Loucy (cell line): ENCODE measurements at regions not wholly inside any gene's neighbourhood (a gene's known extent, or its start where the extent isn't known, plus 50 kb on each side); places are given as distances from the start of the nearest gene placed in this dataset.

ENCODE experiments used
- H2AFZ ChIP-seq: fragments of 200-600 bp; sonication (generic); 2 replicates; pipeline ENCODE4 v1.6.0; 2016; ENCODE audit warnings: antibody characterized with exemption, mild to moderate bottlenecking, low read length, moderate library complexity
- H3F3A ChIP-seq: fragments of 200-600 bp; 2 replicates; pipeline ENCODE4 v1.6.0; 2016; ENCODE audit warnings: antibody characterized with exemption, low read depth, mild to moderate bottlenecking
- H3K27me3 ChIP-seq: fragments of 200-600 bp; sonication (generic); 2 replicates; pipeline ENCODE4 v1.6.1; 2014; ENCODE audit warnings: low read length, mild to moderate bottlenecking; ENCODE audit not compliant: insufficient read depth, poor library complexity, severe bottlenecking
- H3K36me3 ChIP-seq: fragments of 200-600 bp; sonication (generic); 2 replicates; pipeline ENCODE4 v1.6.1; 2016; ENCODE audit warnings: low read length; ENCODE audit not compliant: insufficient read depth
- H3K4me1 ChIP-seq: fragments of 200-600 bp; sonication (generic); 2 replicates; pipeline ENCODE4 v1.5.1; 2014; ENCODE audit warnings: low read length, mild to moderate bottlenecking; ENCODE audit not compliant: insufficient read depth, poor library complexity, severe bottlenecking
- H3K4me2 ChIP-seq: fragments of 200-600 bp; sonication (generic); 2 replicates; pipeline ENCODE4 v1.6.0; 2014; ENCODE audit warnings: antibody characterized with exemption, low read length, low read depth, mild to moderate bottlenecking; ENCODE audit not compliant: poor library complexity, severe bottlenecking
- H3K4me3 ChIP-seq: fragments of 200-600 bp; sonication (generic); 2 replicates; pipeline ENCODE4 v1.5.1; 2014; ENCODE audit warnings: low read length, mild to moderate bottlenecking, mixed read lengths; ENCODE audit not compliant: poor library complexity, severe bottlenecking
- H3K79me2 ChIP-seq: fragments of 200-600 bp; sonication (generic); 2 replicates; pipeline ENCODE4 v1.6.1; 2014; ENCODE audit warnings: low read length; ENCODE audit not compliant: insufficient read depth
- H3K9ac ChIP-seq: fragments of 200-600 bp; sonication (generic); 2 replicates; pipeline ENCODE4 v1.6.0; 2014; ENCODE audit warnings: mild to moderate bottlenecking, low read depth, low read length, moderate library complexity; ENCODE audit not compliant: poor library complexity, severe bottlenecking
- H3K9me2 ChIP-seq: fragments of 200-600 bp; sonication (generic); replicated peaks from 2 replicates; pipeline ENCODE4 v1.6.1; 2016; ENCODE audit warnings: low read depth, low read length, mixed read lengths
- H3K9me3 ChIP-seq: fragments of 200-600 bp; sonication (generic); 2 replicates; pipeline ENCODE4 v1.6.1; 2014; ENCODE audit warnings: mild to moderate bottlenecking, antibody characterized with exemption, low read length, low read depth; ENCODE audit not compliant: insufficient read depth
- H4K20me1 ChIP-seq: fragments of 200-600 bp; sonication (generic); 2 replicates; pipeline ENCODE4 v1.6.0; 2014; ENCODE audit warnings: antibody characterized with exemption, low read length, mild to moderate bottlenecking; ENCODE audit not compliant: insufficient read depth, poor library complexity, severe bottlenecking
- CTCF ChIP-seq: fragments of 200-600 bp; sonication (generic); conservative IDR thresholded peaks from 2 replicates; pipeline ENCODE4 v1.5.1; 2014; ENCODE audit warnings: mild to moderate bottlenecking, antibody characterized with exemption, low read length
- EZH2phosphoT487 ChIP-seq: fragments of 200-600 bp; IDR thresholded peaks from 2 replicates; pipeline ENCODE4 v1.6.1; 2018; ENCODE audit warnings: antibody characterized with exemption, mild to moderate bottlenecking, moderate library complexity, borderline replicate concordance

- H2AFZ ChIP-seq = no peak overlapping the region
- no peak overlapping the region for H3K4me2 ChIP-seq
- H3K4me3 ChIP-seq = no peak overlapping the region
- H3K9me3 ChIP-seq = no peaks in the 10 kb centered on the region
- no peaks in the 10 kb centered on the region for H3K79me2 ChIP-seq
- H3K9me2 ChIP-seq = no peaks in the 10 kb centered on the region
- H3F3A ChIP-seq = no peaks in the 10 kb centered on the region
- no peak overlapping the region for H3K9ac ChIP-seq
- H3K4me1 ChIP-seq = no peaks in the 10 kb centered on the region
- no peaks in the 10 kb centered on the region for H4K20me1 ChIP-seq
- no peaks in the 10 kb centered on the region for H3K36me3 ChIP-seq
- no peaks in the 10 kb centered on the region for H3K27me3 ChIP-seq
- TF ChIP-seq EZH2phosphoT487 (no peak), CTCF (no peak)
Observed at GRCh38 chr2:235115521-235115920, 163.7 kb downstream of the SH3BP4 start.

- Histone ChIP-seq H3K4me1 (no peaks in the 10 kb centered on the region), H3K36me3 (no peaks in the 10 kb centered on the region), H3F3A (no peaks in the 10 kb centered on the region), H3K79me2 (no peaks in the 10 kb centered on the region), H2AFZ (no peak overlapping the region), H3K9me2 (no peaks in the 10 kb centered on the region), H3K9ac (no peak overlapping the region), H4K20me1 (no peaks in the 10 kb centered on the region), H3K4me3 (no peak overlapping the region), H3K9me3 (no peaks in the 10 kb centered on the region), H3K27me3 (no peaks in the 10 kb centered on the region), H3K4me2 (no peak overlapping the region)
- TF ChIP-seq CTCF (peak; percentile 74), EZH2phosphoT487 (no peak)
Observed at GRCh38 chr2:235116885-235117492, 165.2 kb downstream of the SH3BP4 start.

GRCh38 chr2:235126768-235127167 is 175.0 kb downstream of the SH3BP4 start:
- Histone ChIP-seq H3K4me1 (no peaks in the 10 kb centered on the region), H3K4me3 (no peak overlapping the region), H3K9ac (no peak overlapping the region), H3K27me3 (no peaks in the 10 kb centered on the region), H3K9me3 (no peaks in the 10 kb centered on the region), H3K4me2 (no peak overlapping the region), H3K79me2 (no peaks in the 10 kb centered on the region), H2AFZ (no peak overlapping the region), H3K9me2 (no peaks in the 10 kb centered on the region), H3F3A (no peaks in the 10 kb centered on the region), H4K20me1 (no peaks in the 10 kb centered on the region), H3K36me3 (no peaks in the 10 kb centered on the region)
- TF ChIP-seq CTCF = no peak
- no peak for TF ChIP-seq EZH2phosphoT487
